Activated CD8-positive, alpha-beta memory T cell treated with anti-CD3 and anti-CD28 coated beads, Interleukin-2, amount 10 ng/mL, durations not matched to agents 7 days and 5 days (primary cell): ENCODE measurements at regions not wholly inside any gene's neighbourhood (a gene's known extent, or its start where the extent isn't known, plus 50 kb on each side); places are given as distances from the start of the nearest gene placed in this dataset. TPM values are rescaled to one million over a fixed set of nuclear protein-coding genes. Genes with fewer than 3 reads are reported as not detected.

Source experiments
- ATAC-seq: fragments of 150-1000 bp; cut with Tn5 transposase; one replicate; pipeline ENCODE4 v1.10.0; 2021; ENCODE audit warnings: moderate library complexity
- CTCF ChIA-PET: fragments of 350-600 bp; sonication (Branson Sonifier 250); formaldehyde crosslinking; loops from one replicate; lab custom pipeline; 2021; ENCODE audit warnings: antibody characterized with exemption; lab: Charles Lee
- DNase-seq: peaks from one replicate; pipeline ENCODE4 v3.0.0-alpha.2; 2020
- H3K27ac Mint-ChIP-seq: one replicate; pipeline ENCODE4 v1.8.0; 2021; ENCODE audit warnings: mild to moderate bottlenecking, mixed read lengths
- H3K27me3 Mint-ChIP-seq: one replicate; pipeline ENCODE4 v1.8.0; 2021; ENCODE audit warnings: mixed read lengths
- H3K36me3 Mint-ChIP-seq: one replicate; pipeline ENCODE4 v1.8.0; 2021; ENCODE audit warnings: mild to moderate bottlenecking, mixed read lengths
- H3K4me1 Mint-ChIP-seq: one replicate; pipeline ENCODE4 v1.8.0; 2021; ENCODE audit warnings: mixed read lengths
- H3K4me3 Mint-ChIP-seq: one replicate; pipeline ENCODE4 v1.8.0; 2021; ENCODE audit warnings: mild to moderate bottlenecking, moderate library complexity, mixed read lengths
- H3K9me3 Mint-ChIP-seq: one replicate; pipeline ENCODE4 v1.8.0; 2022; ENCODE audit warnings: low read depth, mixed read lengths
- microRNA-seq: library from miRNA; unstranded; fragments of <30 nt; microRNA quantifications from one replicate; pipeline ENCODE4 v1.2.0, GENCODE V29; 2022

DNA sequence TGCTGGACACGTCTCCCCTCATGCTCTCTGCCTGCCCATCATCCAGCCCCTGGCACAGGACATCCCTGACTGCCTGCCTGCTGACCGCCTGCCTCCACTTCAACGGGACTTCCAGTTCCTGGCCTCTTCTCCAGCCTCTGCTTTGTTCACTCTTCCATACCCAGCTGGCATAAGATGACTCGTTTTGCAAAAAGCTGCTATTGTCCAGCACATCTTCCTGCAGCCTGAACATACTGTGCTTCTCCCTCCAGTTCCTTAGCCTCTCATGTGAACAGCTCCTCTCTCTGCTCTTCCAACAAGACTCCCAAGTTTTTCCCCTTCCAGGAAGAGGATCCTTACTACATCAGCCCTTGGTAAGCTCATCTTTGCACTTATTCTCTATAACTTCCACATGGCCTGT is 62.4 kb upstream of the SKOR2 start:
- H3K27ac Mint-ChIP-seq, result no peak overlapping the region
- H3K36me3 Mint-ChIP-seq, result no peaks in the 10 kb centered on the region
- DNase-seq, result no peak
- H3K9me3 Mint-ChIP-seq, result no peaks in the 10 kb centered on the region
- H3K27me3 Mint-ChIP-seq, result peaks cover 4% of the 10 kb centered on the region
- ATAC-seq, result no peak
- CTCF ChIA-PET, result no interaction called here
- H3K4me1 Mint-ChIP-seq, result no peaks in the 10 kb centered on the region
- H3K4me3 Mint-ChIP-seq, result no peak overlapping the region

DNA sequence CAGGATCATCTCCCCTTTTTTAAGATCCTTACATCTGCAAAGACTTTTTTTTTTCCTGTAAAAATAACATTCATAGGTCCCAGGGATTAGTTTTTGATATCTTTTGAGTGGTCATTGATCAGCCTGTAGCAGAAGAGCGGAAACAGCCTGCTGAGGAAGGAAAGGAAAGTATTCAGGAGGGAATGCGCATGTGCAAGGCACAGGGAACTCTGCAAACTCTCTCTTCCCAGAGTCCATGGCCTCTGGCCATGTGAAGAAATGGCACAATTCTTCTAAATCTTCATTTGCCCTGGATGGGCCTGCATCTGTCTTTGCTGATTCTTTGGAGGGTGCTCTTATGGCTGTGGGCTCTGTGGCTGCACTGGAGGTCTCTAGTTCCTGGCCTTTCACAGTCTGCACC is 60.1 kb upstream of the SKOR2 start:
- no peak overlapping the region for H3K4me3 Mint-ChIP-seq
- no peak for DNase-seq
- H3K36me3 Mint-ChIP-seq, result no peaks in the 10 kb centered on the region
- ATAC-seq, result no peak
- H3K27ac Mint-ChIP-seq, result no peak overlapping the region
- no peaks in the 10 kb centered on the region for H3K9me3 Mint-ChIP-seq
- CTCF ChIA-PET, result no interaction called here
- H3K27me3 Mint-ChIP-seq, result no peaks in the 10 kb centered on the region
- H3K4me1 Mint-ChIP-seq, result no peaks in the 10 kb centered on the region

Small RNA genes lying in the stretch of these regions (microRNA-seq; reads per million reads assigned to microRNA genes)
- not detected for gene MIR4527
